GM19023 (cell line): ENCODE measurements at regions not wholly inside any gene's neighbourhood (a gene's known extent, or its start where the extent isn't known, plus 50 kb on each side); places are given as distances from the start of the nearest gene placed in this dataset.

Experiments used
- ATAC-seq: cut with Tn5 transposase; IDR thresholded peaks from one replicate; pipeline ENCODE4 v1.9.1; 2021; ENCODE audit warnings: mild to moderate bottlenecking, moderate library complexity; ENCODE audit not compliant: unreplicated experiment

- ATAC-seq = no peak
Observed at GRCh38 chr20:48571949-48572847, 255.6 kb downstream of the PREX1 start.

- ATAC-seq = no peak
Observed at GRCh38 chr20:48569679-48570078, 258.1 kb downstream of the PREX1 start.

- ATAC-seq = no peak
Observed at GRCh38 chr20:48568520-48568919, 259.3 kb downstream of the PREX1 start.

GRCh38 chr20:48567145-48567544 lies 260.7 kb downstream of the PREX1 start:
- ATAC-seq = no peak

- ATAC-seq = no peak
Observed at GRCh38 chr20:48564982-48565539, 262.7 kb downstream of the PREX1 start.

- no peak for ATAC-seq
Observed at GRCh38 chr20:48563191-48563870, 264.5 kb downstream of the PREX1 start.

- no peak for ATAC-seq
Observed at GRCh38 chr20:48562586-48563116, 265.1 kb downstream of the PREX1 start.

- no peak for ATAC-seq
Observed at GRCh38 chr20:48558906-48559305, 268.9 kb downstream of the PREX1 start.

- ATAC-seq = no peak
Observed at GRCh38 chr20:48557380-48557779, 270.4 kb downstream of the PREX1 start.

- no peak for ATAC-seq
Observed at GRCh38 chr20:48556956-48557355, 270.8 kb downstream of the PREX1 start.

GRCh38 chr20:48552550-48552949 lies 275.2 kb downstream of the PREX1 start:
- ATAC-seq = no peak

GRCh38 chr20:48550814-48551213 lies 277.0 kb downstream of the PREX1 start:
- ATAC-seq = no peak

- no peak for ATAC-seq
Observed at GRCh38 chr20:48547664-48548063, 280.1 kb downstream of the PREX1 start.

- ATAC-seq = no peak
Observed at GRCh38 chr20:48544402-48545339, 283.1 kb downstream of the PREX1 start.

GRCh38 chr20:48541581-48542071 lies 286.2 kb downstream of the PREX1 start:
- ATAC-seq = no peak

- no peak for ATAC-seq
Observed at GRCh38 chr20:48538856-48539255, 288.9 kb downstream of the PREX1 start.

- ATAC-seq = no peak
Observed at GRCh38 chr20:48538058-48538825, 289.6 kb downstream of the PREX1 start.

GRCh38 chr20:48536206-48536605 lies 291.6 kb downstream of the PREX1 start:
- no peak for ATAC-seq

- no peak for ATAC-seq
Observed at GRCh38 chr20:48535556-48535955, 292.2 kb downstream of the PREX1 start.

GRCh38 chr20:48532028-48532427 lies 295.8 kb downstream of the PREX1 start:
- no peak for ATAC-seq
